GM23338 (cell line): ENCODE measurements at regions not wholly inside any gene's neighbourhood (a gene's known extent, or its start where the extent isn't known, plus 50 kb on each side); places are given as distances from the start of the nearest gene placed in this dataset.
A peak's percentile ranks its signal among the peaks of the same experiment; 100 is the strongest.

Experiments used
- CREB1 ChIP-seq: fragments of 250-450 bp; sonication (Bioruptor Pico); IDR thresholded peaks from 2 replicates; pipeline ENCODE4 v1.5.0; 2020; ENCODE audit warnings: low read depth, mild to moderate bottlenecking, moderate library complexity
- EZH2 ChIP-seq: fragments of 200-600 bp; sonication (generic); IDR thresholded peaks from one replicate; pipeline ENCODE4 v1.8.0; 2017; ENCODE audit warnings: antibody characterized with exemption, mild to moderate bottlenecking, low read depth; ENCODE audit not compliant: unreplicated experiment
- POLR2AphosphoS5 ChIP-seq: IDR thresholded peaks from 2 replicates; pipeline ENCODE4 v1.6.1; 2016; ENCODE audit warnings: antibody characterized with exemption, low read depth
- TF ChIP-seq, protein P1 (sequence below), 2 experiments: fragments of 200-600 bp in 1 of 2; sonication (generic) in 1 of 2; conservative IDR thresholded peaks; 2 replicates each; pipeline versions ENCODE4 v1.5.1 to v1.6.1; 2016 to 2017; ENCODE audit warnings: antibody characterized with exemption in 2 of 2, low read depth in 2 of 2, mild to moderate bottlenecking in 2 of 2, moderate library complexity in 1 of 2
- TF ChIP-seq, protein P2 (sequence below): IDR thresholded peaks from one replicate; pipeline ENCODE4 v1.6.1; 2018; ENCODE audit warnings: antibody characterized with exemption; ENCODE audit not compliant: unreplicated experiment

DNA sequence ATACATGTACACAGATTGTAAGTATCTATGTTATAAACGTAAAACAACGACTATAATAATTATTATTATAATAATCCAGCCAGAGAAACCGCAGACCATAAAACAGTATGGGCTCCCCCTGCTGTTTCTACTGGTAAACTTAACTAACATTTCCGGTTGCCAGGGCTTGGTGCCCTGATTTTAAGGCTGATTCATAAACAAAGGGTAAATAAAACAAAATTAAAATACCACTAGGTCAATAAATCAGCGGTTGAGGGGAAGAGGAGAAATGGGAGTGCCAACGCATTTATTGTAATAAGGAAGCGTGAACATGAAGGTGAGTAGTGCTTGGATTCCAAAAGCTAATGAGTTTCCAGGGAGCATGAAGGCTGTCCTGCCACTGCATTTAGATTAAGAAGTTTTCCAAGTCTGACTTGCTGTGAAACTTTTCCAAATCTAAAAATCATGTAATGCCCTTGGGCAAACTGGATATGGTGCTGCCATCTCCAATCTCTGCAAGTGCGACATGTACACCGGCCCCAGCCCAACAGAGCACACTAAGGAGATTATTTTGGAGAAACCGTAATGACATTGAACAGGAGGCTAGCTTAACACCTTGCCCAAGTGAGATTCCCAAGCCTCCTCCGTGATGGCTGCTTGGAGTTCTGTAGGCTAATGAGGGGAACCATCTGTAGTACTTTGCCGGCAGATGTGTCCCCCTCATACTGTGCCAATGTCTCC lies 50.7 kb upstream of the HNRNPA3 start:
- TF ChIP-seq, protein P1, sequence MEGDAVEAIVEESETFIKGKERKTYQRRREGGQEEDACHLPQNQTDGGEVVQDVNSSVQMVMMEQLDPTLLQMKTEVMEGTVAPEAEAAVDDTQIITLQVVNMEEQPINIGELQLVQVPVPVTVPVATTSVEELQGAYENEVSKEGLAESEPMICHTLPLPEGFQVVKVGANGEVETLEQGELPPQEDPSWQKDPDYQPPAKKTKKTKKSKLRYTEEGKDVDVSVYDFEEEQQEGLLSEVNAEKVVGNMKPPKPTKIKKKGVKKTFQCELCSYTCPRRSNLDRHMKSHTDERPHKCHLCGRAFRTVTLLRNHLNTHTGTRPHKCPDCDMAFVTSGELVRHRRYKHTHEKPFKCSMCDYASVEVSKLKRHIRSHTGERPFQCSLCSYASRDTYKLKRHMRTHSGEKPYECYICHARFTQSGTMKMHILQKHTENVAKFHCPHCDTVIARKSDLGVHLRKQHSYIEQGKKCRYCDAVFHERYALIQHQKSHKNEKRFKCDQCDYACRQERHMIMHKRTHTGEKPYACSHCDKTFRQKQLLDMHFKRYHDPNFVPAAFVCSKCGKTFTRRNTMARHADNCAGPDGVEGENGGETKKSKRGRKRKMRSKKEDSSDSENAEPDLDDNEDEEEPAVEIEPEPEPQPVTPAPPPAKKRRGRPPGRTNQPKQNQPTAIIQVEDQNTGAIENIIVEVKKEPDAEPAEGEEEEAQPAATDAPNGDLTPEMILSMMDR (conservative IDR thresholded peaks at IDR 0.05; ENCODE audit: low read depth in 2 of 2) = peak; percentile 50 to 67
- TF ChIP-seq CREB1 (CRISPR knock-in tag) (no peak), POLR2AphosphoS5 (no peak), EZH2 (no peak)
- TF ChIP-seq, protein P2, sequence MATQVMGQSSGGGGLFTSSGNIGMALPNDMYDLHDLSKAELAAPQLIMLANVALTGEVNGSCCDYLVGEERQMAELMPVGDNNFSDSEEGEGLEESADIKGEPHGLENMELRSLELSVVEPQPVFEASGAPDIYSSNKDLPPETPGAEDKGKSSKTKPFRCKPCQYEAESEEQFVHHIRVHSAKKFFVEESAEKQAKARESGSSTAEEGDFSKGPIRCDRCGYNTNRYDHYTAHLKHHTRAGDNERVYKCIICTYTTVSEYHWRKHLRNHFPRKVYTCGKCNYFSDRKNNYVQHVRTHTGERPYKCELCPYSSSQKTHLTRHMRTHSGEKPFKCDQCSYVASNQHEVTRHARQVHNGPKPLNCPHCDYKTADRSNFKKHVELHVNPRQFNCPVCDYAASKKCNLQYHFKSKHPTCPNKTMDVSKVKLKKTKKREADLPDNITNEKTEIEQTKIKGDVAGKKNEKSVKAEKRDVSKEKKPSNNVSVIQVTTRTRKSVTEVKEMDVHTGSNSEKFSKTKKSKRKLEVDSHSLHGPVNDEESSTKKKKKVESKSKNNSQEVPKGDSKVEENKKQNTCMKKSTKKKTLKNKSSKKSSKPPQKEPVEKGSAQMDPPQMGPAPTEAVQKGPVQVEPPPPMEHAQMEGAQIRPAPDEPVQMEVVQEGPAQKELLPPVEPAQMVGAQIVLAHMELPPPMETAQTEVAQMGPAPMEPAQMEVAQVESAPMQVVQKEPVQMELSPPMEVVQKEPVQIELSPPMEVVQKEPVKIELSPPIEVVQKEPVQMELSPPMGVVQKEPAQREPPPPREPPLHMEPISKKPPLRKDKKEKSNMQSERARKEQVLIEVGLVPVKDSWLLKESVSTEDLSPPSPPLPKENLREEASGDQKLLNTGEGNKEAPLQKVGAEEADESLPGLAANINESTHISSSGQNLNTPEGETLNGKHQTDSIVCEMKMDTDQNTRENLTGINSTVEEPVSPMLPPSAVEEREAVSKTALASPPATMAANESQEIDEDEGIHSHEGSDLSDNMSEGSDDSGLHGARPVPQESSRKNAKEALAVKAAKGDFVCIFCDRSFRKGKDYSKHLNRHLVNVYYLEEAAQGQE = no peak
